ENCODE measurements at regions not wholly inside any gene's neighbourhood (a gene's known extent, or its start where the extent isn't known, plus 50 kb on each side); places are given as distances from the start of the nearest gene placed in this dataset.

GRCh38 chr4:78704981-78705683, 71.0 kb upstream of the BMP2K start:
- no peak for TF ChIP-seq CTCF (IDR thresholded peaks at IDR 0.05)
- no peak for TF ChIP-seq POLR2A (IDR thresholded peaks at IDR 0.05)
